NCI-H2029 (cell line): ENCODE measurements at regions not wholly inside any gene's neighbourhood (a gene's known extent, or its start where the extent isn't known, plus 50 kb on each side); places are given as distances from the start of the nearest gene placed in this dataset.
"Not testable (repeated sequence)": the region's sequence is repeated elsewhere in the genome, so short reads cannot be mapped to it uniquely, and the experiment has no call there.

Source experiments
- DNase-seq: peaks from one replicate; lab custom pipeline; 2025; lab: John Stamatoyannopoulos, UW

GRCh38 chr11:38562562-38562961 is 1964.5 kb upstream of the RAG2 start:
- DNase-seq, result no peak

- no peak for DNase-seq
These were observed 1955.1 kb upstream of the RAG2 start for GRCh38 chr11:38553148-38553547.

GRCh38 chr11:38547462-38547861 is 1949.4 kb upstream of the RAG2 start:
- DNase-seq, result no peak

GRCh38 chr11:38543986-38544385 is 1946.0 kb upstream of the RAG2 start:
- DNase-seq, result no peak

GRCh38 chr11:38543311-38543710 is 1945.3 kb upstream of the RAG2 start:
- DNase-seq, result no peak

GRCh38 chr11:38538866-38539680 is 1941.0 kb upstream of the RAG2 start:
- no peak for DNase-seq

- no peak for DNase-seq
These were observed 1932.2 kb upstream of the RAG2 start for GRCh38 chr11:38530226-38530625.

- DNase-seq, result no peak
These were observed 1926.9 kb upstream of the RAG2 start for GRCh38 chr11:38524945-38525344.

GRCh38 chr11:38517991-38518390 is 1920.0 kb upstream of the RAG2 start:
- DNase-seq, result no peak

GRCh38 chr11:38512830-38513229 is 1914.8 kb upstream of the RAG2 start:
- not testable (repeated sequence) for DNase-seq

GRCh38 chr11:38510041-38510440 is 1912.0 kb upstream of the RAG2 start:
- DNase-seq, result no peak

GRCh38 chr11:38503876-38504275 is 1905.8 kb upstream of the RAG2 start:
- DNase-seq, result no peak

GRCh38 chr11:38498721-38499120 is 1900.7 kb upstream of the RAG2 start:
- no peak for DNase-seq

- no peak for DNase-seq
These were observed 1894.0 kb upstream of the RAG2 start for GRCh38 chr11:38491986-38492385.

- no peak for DNase-seq
These were observed 1883.4 kb upstream of the RAG2 start for GRCh38 chr11:38481391-38481790.

GRCh38 chr11:38476808-38477575 is 1879.0 kb upstream of the RAG2 start:
- DNase-seq, result no peak

GRCh38 chr11:38461751-38462150 is 1863.7 kb upstream of the RAG2 start:
- no peak for DNase-seq

GRCh38 chr11:38460896-38461295 is 1862.9 kb upstream of the RAG2 start:
- no peak for DNase-seq

GRCh38 chr11:38460429-38460828 is 1862.4 kb upstream of the RAG2 start:
- DNase-seq, result no peak

GRCh38 chr11:38456371-38456770 is 1858.3 kb upstream of the RAG2 start:
- DNase-seq, result no peak

GRCh38 chr11:38448284-38448683 is 1850.2 kb upstream of the RAG2 start:
- peak; percentile 9 for DNase-seq

GRCh38 chr11:38446336-38446735 is 1848.3 kb upstream of the RAG2 start:
- DNase-seq, result no peak

GRCh38 chr11:38438091-38438490 is 1840.1 kb upstream of the RAG2 start:
- no peak for DNase-seq
